ENCODE measurements at regions not wholly inside any gene's neighbourhood (a gene's known extent, or its start where the extent isn't known, plus 50 kb on each side); places are given as distances from the start of the nearest gene placed in this dataset.
"Not testable (repeated sequence)": the region's sequence is repeated elsewhere in the genome, so short reads cannot be mapped to it uniquely, and the experiment has no call there.

DNA sequence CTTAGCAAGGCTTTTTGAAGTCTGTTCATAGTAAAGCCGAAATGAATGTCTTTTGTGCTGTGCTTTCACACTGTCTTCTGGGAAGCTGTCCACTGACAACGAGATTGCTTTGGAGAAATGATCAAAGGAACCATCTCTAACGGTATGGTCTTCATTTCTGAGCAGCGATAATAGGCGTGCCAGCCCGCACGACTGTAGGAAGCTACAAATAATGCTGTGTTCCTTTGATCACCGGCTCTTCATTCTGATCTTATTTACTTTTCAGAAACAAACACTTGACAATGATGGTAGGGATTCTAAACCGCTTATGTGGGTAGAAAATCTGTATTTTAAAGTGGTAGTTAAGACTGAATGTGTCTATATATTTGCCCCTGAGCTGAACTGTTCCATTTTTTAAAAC lies 306.6 kb upstream of the EXOC2 start:
- no peak for DNase-seq (ENCODE audit: low read depth)

GRCh38 chr6:998551-998950 lies 305.6 kb upstream of the EXOC2 start:
- no peak for DNase-seq (ENCODE audit: low read depth)

GRCh38 chr6:996271-996852 lies 303.4 kb upstream of the EXOC2 start:
- no peak for DNase-seq (ENCODE audit: low read depth)

DNA sequence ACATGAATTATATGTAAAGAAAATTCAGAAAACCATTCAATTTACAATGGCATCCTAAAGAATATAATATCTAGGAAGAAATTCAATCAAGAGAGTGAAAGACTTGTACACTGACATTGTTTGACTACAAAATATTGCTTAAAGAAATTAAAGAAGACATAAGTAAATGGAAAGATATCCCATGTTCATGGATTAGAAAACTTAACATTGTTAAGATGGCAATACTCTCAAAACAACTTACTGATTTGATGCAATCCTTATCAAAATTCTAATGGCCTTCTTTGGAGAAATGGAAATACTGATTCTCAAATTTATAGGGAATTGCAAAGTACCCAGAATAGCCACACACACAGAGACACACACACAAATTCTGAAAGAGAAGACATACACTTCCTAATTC lies 298.3 kb upstream of the EXOC2 start:
- no peak for DNase-seq (ENCODE audit: low read depth)

- DNase-seq (ENCODE audit: low read depth), result no peak
These were observed 291.1 kb upstream of the EXOC2 start for GRCh38 chr6:984031-984430.

GRCh38 chr6:978937-979685 lies 286.2 kb upstream of the EXOC2 start:
- DNase-seq (ENCODE audit: low read depth), result no peak

GRCh38 chr6:977226-977625 lies 284.3 kb upstream of the EXOC2 start:
- DNase-seq (ENCODE audit: low read depth), result not testable (repeated sequence)

GRCh38 chr6:971981-972640 lies 279.2 kb upstream of the EXOC2 start:
- no peak for DNase-seq (ENCODE audit: low read depth)

GRCh38 chr6:968791-969190 lies 275.9 kb upstream of the EXOC2 start:
- DNase-seq (ENCODE audit: low read depth), result no peak

DNA sequence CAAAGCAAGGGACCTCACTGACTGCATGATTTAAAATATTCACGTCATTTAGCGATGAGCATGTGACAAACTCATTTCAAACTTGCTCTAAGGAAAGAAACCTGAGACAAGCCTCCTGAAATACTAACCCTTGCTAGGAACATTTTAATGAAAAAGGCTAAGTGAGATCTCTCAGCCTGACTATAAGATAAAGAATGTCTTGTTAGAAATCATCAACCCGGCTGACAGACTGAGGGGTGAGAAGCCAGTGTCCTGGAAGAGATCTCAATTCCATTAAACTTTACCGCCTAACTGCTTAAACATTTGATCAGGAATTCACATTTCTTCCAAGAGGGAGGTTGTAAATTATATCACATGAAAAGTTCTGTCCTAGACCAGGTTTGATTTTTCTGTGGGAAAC lies 274.8 kb upstream of the EXOC2 start:
- DNase-seq (ENCODE audit: low read depth), result no peak

DNA sequence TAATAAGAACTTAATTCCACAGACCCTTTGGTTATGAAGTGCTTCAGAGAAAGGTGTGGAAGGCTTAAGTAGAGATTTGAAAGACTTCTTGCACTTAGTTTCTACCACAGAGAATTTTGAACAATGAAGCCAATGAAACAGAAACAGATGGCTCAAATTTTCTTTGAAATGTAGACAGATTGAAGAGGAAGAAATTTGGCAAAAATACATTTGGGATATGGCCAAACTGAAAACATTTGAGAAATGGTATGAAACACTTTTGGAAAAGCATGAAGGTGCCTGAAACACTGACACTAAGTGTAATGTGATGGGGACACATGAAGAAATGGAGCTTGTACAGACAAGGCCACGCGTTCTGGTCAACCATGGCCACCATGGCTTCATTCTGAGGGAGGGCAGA lies 272.4 kb upstream of the EXOC2 start:
- DNase-seq (ENCODE audit: low read depth), result no peak

GRCh38 chr6:963456-963855 lies 270.5 kb upstream of the EXOC2 start:
- no peak for DNase-seq (ENCODE audit: low read depth)

DNA sequence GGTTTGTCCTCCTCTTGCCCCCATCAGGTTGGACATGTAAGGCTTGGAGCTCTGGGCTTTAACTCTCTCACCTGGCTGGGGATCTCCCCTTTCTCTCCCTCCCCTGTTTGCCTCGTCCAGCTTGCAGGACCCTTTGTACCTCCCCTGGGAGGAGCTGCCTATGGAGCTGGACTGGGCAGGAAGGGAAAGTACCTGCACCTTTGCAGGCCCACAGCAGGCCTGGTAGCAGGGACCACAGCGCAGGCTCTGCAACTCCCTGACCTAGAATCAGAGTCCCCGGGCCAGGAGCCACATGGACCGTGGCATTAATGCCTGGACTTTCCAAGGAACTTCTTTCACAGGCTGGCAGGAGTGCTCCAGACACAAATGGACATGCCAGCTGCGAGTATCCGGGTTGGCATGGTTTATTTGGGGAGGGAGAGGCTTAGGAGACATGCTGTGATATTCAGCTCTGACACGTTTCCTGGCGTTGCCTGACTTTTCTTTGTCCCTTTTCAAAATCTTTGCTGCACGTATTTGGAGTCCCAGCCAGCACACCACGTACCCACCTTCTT lies 268.5 kb upstream of the EXOC2 start:
- no peak for DNase-seq (ENCODE audit: low read depth)

DNA sequence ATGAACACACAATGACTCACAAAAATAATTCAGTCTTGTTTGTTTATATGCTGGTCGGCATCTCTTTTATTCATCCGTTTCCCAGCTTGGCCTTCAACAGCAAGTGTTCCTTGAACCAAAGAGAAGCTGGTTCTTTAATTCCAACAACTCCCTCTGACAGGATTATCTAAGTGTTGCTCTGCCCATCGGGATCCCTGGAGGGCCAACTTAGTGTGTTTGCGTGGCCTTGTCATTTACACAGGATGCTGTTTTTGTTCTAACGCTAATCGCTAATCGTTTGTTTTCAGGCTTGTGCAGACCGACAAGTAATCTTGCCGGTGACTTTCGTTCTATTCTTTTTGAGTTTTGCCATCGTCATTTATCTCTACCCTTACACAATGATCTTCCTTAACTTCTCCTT lies 267.4 kb upstream of the EXOC2 start:
- DNase-seq (ENCODE audit: low read depth), result no peak

GRCh38 chr6:958488-958887 lies 265.5 kb upstream of the EXOC2 start:
- peak; percentile 85 for DNase-seq (ENCODE audit: low read depth)

DNA sequence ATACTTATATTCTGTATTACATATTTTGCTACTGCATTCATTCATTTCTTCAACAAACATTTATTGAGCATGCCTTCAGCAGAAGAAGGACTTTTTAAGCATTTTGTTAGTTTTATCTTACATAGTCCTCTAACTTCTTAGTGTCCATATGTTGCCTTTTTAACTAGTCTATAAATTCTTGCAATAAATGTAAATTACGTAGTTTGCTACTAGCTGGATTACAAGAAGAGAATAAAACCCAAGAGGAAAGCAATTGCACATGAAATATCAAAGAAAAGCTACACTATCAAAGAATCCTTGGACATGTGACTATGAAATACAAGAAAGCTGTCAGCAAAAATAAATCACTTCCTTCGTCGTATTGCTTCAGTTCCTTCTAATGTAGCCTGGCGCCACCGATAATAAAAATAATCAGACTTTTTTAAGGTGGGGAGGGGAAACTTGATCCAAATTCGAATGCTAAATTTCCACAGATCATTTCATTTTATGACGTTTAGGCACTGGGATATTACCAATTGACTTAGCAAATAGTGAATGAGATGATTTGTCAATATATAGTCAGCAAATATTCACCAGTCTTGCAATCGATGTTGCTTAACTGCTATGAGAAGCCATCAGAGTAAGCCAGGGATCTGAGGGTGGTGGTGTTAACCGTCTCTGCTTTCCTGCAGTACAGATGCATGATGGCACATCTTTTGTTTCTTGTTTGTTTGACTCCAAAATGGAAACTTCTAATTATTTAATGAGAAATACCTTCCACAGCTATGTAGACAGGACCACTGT lies 258.7 kb upstream of the EXOC2 start:
- no peak for DNase-seq (ENCODE audit: low read depth)

- DNase-seq (ENCODE audit: low read depth), result no peak
These were observed 254.4 kb upstream of the EXOC2 start for GRCh38 chr6:947235-947934.

DNA sequence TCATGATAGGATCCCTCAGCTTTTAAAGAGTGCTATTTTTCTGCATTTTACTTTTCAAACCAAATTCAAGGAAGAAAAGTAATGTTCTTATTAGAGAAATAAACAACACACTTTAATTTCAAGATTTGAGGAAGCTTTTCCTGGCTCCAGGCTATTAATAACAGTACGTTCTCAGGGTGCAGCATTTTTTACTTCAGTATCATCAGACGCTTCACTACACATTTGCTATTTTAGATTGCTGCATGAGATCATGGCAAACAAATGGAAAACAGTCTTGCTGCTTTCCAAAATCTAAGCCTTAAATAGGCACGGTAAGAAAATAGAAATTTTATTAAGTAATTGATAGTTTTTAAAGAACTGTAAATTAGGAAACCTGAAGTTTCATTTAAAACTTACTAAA lies 253.6 kb upstream of the EXOC2 start:
- peak; percentile 10 for DNase-seq (ENCODE audit: low read depth)

- no peak for DNase-seq (ENCODE audit: low read depth)
These were observed 246.8 kb upstream of the EXOC2 start for GRCh38 chr6:939526-940252.

DNA sequence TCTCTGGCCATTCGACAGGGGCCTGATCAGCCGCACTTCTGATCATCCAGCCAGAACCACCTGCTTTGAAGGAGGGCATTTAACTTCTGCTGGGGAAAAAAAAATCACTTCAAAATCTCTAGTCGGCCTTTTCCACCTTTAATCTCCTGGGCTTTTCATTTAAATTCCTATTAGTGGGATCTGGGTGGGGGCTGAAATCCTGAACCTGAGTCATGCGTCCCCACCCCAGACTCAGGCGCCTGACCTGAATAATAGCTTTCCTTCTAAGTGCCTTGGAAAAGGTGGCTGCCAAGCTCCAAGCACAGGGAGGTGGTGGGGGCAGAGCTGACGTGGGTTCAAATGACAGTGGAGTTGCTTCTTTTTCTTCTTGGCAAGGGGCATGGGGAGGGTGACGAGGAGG lies 246.0 kb upstream of the EXOC2 start:
- no peak for DNase-seq (ENCODE audit: low read depth)

- DNase-seq (ENCODE audit: low read depth), result no peak
These were observed 245.4 kb upstream of the EXOC2 start for GRCh38 chr6:938271-938905.
